Hepatic stellate cell (primary cell): ENCODE measurements at regions not wholly inside any gene's neighbourhood (a gene's known extent, or its start where the extent isn't known, plus 50 kb on each side); places are given as distances from the start of the nearest gene placed in this dataset.

Source experiments
- DNase-seq: peaks from one replicate; pipeline ENCODE4 v3.0.0; 2011; ENCODE audit warnings: low spot score

GRCh38 chr14:104462651-104463630, 116.6 kb upstream of the C14orf180 start:
- DNase-seq: no peak

GRCh38 chr14:104464907-104465306, 114.7 kb upstream of the C14orf180 start:
- DNase-seq: no peak

- DNase-seq: no peak
Measured at GRCh38 chr14:104465482-104466390, 113.8 kb upstream of the C14orf180 start.

GRCh38 chr14:104467236-104467635, 112.3 kb upstream of the C14orf180 start:
- no peak for DNase-seq

- no peak for DNase-seq
Measured at GRCh38 chr14:104467641-104468040, 111.9 kb upstream of the C14orf180 start.

- no peak for DNase-seq
Measured at GRCh38 chr14:104469591-104469990, 110.0 kb upstream of the C14orf180 start.

- no peak for DNase-seq
Measured at GRCh38 chr14:104470588-104470987, 109.0 kb upstream of the C14orf180 start.

GRCh38 chr14:104471114-104471513, 108.5 kb upstream of the C14orf180 start:
- DNase-seq: no peak

GRCh38 chr14:104472073-104472472, 107.5 kb upstream of the C14orf180 start:
- DNase-seq: no peak

- no peak for DNase-seq
Measured at GRCh38 chr14:104472536-104473243, 106.9 kb upstream of the C14orf180 start.

GRCh38 chr14:104473244-104473565, 106.4 kb upstream of the C14orf180 start:
- DNase-seq: no peak

- no peak for DNase-seq
Measured at GRCh38 chr14:104473649-104474494, 105.7 kb upstream of the C14orf180 start.

- no peak for DNase-seq
Measured at GRCh38 chr14:104474495-104475213, 104.9 kb upstream of the C14orf180 start.

GRCh38 chr14:104475256-104475655, 104.3 kb upstream of the C14orf180 start:
- no peak for DNase-seq

- DNase-seq: no peak
Measured at GRCh38 chr14:104475802-104476201, 103.8 kb upstream of the C14orf180 start.

GRCh38 chr14:104476437-104476836, 103.1 kb upstream of the C14orf180 start:
- no peak for DNase-seq

- no peak for DNase-seq
Measured at GRCh38 chr14:104477117-104477623, 102.4 kb upstream of the C14orf180 start.

- DNase-seq: no peak
Measured at GRCh38 chr14:104477666-104478380, 101.7 kb upstream of the C14orf180 start.

- no peak for DNase-seq
Measured at GRCh38 chr14:104478656-104479055, 100.9 kb upstream of the C14orf180 start.

- no peak for DNase-seq
Measured at GRCh38 chr14:104479901-104480300, 99.7 kb upstream of the C14orf180 start.
